Activated CD8-positive, alpha-beta memory T cell treated with anti-CD3 and anti-CD28 coated beads, Interleukin-2, amount 10 ng/mL, durations not matched to agents 7 days and 5 days (primary cell): ENCODE measurements at regions not wholly inside any gene's neighbourhood (a gene's known extent, or its start where the extent isn't known, plus 50 kb on each side); places are given as distances from the start of the nearest gene placed in this dataset.
A peak's percentile ranks its signal among the peaks of the same experiment; 100 is the strongest.

Experiments
- ATAC-seq: fragments of 150-1000 bp; cut with Tn5 transposase; one replicate; pipeline ENCODE4 v1.10.0; 2021; ENCODE audit warnings: moderate library complexity
- CTCF ChIA-PET: fragments of 350-600 bp; sonication (Branson Sonifier 250); formaldehyde crosslinking; loops from one replicate; lab custom pipeline; 2021; ENCODE audit warnings: antibody characterized with exemption; lab: Charles Lee
- DNase-seq: peaks from one replicate; pipeline ENCODE4 v3.0.0-alpha.2; 2020
- H3K27ac Mint-ChIP-seq: one replicate; pipeline ENCODE4 v1.8.0; 2021; ENCODE audit warnings: mild to moderate bottlenecking, mixed read lengths
- H3K27me3 Mint-ChIP-seq: one replicate; pipeline ENCODE4 v1.8.0; 2021; ENCODE audit warnings: mixed read lengths
- H3K36me3 Mint-ChIP-seq: one replicate; pipeline ENCODE4 v1.8.0; 2021; ENCODE audit warnings: mild to moderate bottlenecking, mixed read lengths
- H3K4me1 Mint-ChIP-seq: one replicate; pipeline ENCODE4 v1.8.0; 2021; ENCODE audit warnings: mixed read lengths
- H3K4me3 Mint-ChIP-seq: one replicate; pipeline ENCODE4 v1.8.0; 2021; ENCODE audit warnings: mild to moderate bottlenecking, moderate library complexity, mixed read lengths
- H3K9me3 Mint-ChIP-seq: one replicate; pipeline ENCODE4 v1.8.0; 2022; ENCODE audit warnings: low read depth, mixed read lengths

GRCh38 chr4:101599620-101600019 lies 190.9 kb upstream of the BANK1 start:
- Mint-ChIP-seq H3K36me3 (no peaks in the 10 kb centered on the region), H3K27me3 (no peaks in the 10 kb centered on the region), H3K4me1 (peaks cover 2% of the 10 kb centered on the region), H3K9me3 (no peaks in the 10 kb centered on the region), H3K27ac (no peak overlapping the region), H3K4me3 (no peak overlapping the region)
- CTCF ChIA-PET, result no interaction called here
- no peak for DNase-seq
- no peak for ATAC-seq

- no peak overlapping the region for H3K27ac Mint-ChIP-seq
- no peaks in the 10 kb centered on the region for H3K36me3 Mint-ChIP-seq
- peaks cover 2% of the 10 kb centered on the region for H3K4me1 Mint-ChIP-seq
- H3K4me3 Mint-ChIP-seq, result no peak overlapping the region
- DNase-seq, result no peak
- no peak for ATAC-seq
- no peaks in the 10 kb centered on the region for H3K9me3 Mint-ChIP-seq
- CTCF ChIA-PET, result interaction anchor here (0.7 to 1.7 kb wide), 10 partner anchors 16 to 591 kb away, joined by 3 to 8 read pairs (median 3); no protein-coding TSS in a partner anchor
- no peaks in the 10 kb centered on the region for H3K27me3 Mint-ChIP-seq
These were observed 193.6 kb upstream of the BANK1 start for GRCh38 chr4:101596781-101597552.

DNA sequence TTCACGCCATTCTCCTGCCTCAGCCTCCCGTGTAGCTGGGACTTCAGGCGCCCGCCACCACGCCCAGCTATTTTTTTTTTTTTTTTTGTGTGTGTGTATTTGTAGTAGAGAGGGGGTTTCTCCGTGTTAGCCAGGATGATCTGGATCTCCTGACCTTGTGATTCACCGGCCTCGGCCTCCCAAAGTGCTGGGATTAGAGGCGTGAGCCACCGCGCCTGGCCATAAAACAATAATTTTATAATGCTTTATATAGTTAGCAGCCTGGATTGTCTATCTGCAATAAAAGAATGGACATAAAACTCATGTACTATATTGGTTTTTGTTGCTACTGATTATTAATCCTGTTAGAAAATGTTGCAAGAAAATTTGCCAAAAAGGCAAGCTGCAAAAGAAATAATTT lies 195.9 kb upstream of the BANK1 start:
- no peak for ATAC-seq
- Mint-ChIP-seq H3K4me1 (peaks cover 2% of the 10 kb centered on the region), H3K4me3 (no peak overlapping the region), H3K27ac (no peak overlapping the region), H3K27me3 (no peaks in the 10 kb centered on the region), H3K9me3 (no peaks in the 10 kb centered on the region), H3K36me3 (no peaks in the 10 kb centered on the region)
- CTCF ChIA-PET, result no interaction called here
- DNase-seq, result no peak

- no peaks in the 10 kb centered on the region for H3K36me3 Mint-ChIP-seq
- H3K4me3 Mint-ChIP-seq, result no peak overlapping the region
- no peak for ATAC-seq
- H3K4me1 Mint-ChIP-seq, result peaks cover 2% of the 10 kb centered on the region
- no peaks in the 10 kb centered on the region for H3K9me3 Mint-ChIP-seq
- no peak overlapping the region for H3K27ac Mint-ChIP-seq
- CTCF ChIA-PET, result no interaction called here
- H3K27me3 Mint-ChIP-seq, result no peaks in the 10 kb centered on the region
- DNase-seq, result no peak
These were observed 196.9 kb upstream of the BANK1 start for GRCh38 chr4:101593666-101594065.

- Mint-ChIP-seq H3K27me3 (no peaks in the 10 kb centered on the region), H3K4me3 (no peak overlapping the region)
- CTCF ChIA-PET, result no interaction called here
These were observed 206.2 kb upstream of the BANK1 start for GRCh38 chr4:101584306-101584705.

DNA sequence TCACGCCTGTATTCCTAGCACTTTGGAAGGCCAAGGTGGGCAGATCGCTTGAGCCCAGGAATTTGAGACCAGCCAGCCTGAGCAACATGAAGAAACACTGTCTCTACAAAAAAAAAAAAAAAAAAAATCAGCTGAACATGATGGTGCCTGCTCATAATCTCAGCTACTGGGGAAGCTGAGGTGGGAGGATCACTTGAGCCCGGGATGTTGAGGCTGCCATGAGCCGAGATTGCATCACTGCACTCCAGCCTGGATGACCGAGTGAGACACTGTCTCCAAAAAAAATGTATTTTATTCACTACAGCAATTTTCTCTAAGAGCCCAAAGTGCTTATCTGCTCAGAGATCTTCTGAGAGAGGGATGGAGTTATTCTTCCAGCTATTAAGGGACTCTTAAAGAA lies 215.8 kb upstream of the PPP3CA start:
- no peaks in the 10 kb centered on the region for H3K9me3 Mint-ChIP-seq
- H3K27ac Mint-ChIP-seq, result no peak overlapping the region
- H3K27me3 Mint-ChIP-seq, result peaks cover 3% of the 10 kb centered on the region
- no peak overlapping the region for H3K4me3 Mint-ChIP-seq
- ATAC-seq, result no peak
- CTCF ChIA-PET, result no interaction called here
- H3K4me1 Mint-ChIP-seq, result no peaks in the 10 kb centered on the region
- peaks cover 3% of the 10 kb centered on the region for H3K36me3 Mint-ChIP-seq
- no peak for DNase-seq

More at GRCh38 chr4:101584306-101584705, 206.2 kb upstream of the BANK1 start:
- H3K9me3 Mint-ChIP-seq, result no peaks in the 10 kb centered on the region
- H3K27ac Mint-ChIP-seq, result no peak overlapping the region
- no peaks in the 10 kb centered on the region for H3K4me1 Mint-ChIP-seq
- no peak for DNase-seq
- ATAC-seq, result no peak
- peaks cover 3% of the 10 kb centered on the region for H3K36me3 Mint-ChIP-seq

DNA sequence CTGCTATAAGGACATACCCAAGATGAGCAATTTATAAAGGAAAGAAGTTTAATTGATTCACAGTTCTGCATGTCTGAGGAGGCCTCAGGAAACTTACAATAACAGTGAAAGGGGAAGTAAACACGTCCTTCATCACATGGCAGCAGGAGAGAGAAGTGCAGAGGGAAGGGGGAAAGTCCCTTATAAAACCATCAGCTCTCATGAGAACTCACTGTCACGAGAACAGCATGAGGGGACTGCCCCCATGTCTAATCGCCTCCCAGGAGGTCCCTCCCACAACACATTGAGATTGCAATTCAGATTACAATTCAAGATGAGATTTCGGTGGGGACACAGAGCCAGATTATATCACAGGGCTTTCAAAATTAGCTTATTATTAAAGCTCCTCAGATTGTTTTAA lies 209.5 kb upstream of the PPP3CA start:
- Mint-ChIP-seq H3K9me3 (peaks cover 10% of the 10 kb centered on the region), H3K36me3 (peaks cover 5% of the 10 kb centered on the region), H3K27me3 (peaks cover 3% of the 10 kb centered on the region), H3K4me1 (no peaks in the 10 kb centered on the region), H3K27ac (no peak overlapping the region), H3K4me3 (no peak overlapping the region)
- no peak for DNase-seq
- ATAC-seq, result no peak
- CTCF ChIA-PET, result no interaction called here

DNA sequence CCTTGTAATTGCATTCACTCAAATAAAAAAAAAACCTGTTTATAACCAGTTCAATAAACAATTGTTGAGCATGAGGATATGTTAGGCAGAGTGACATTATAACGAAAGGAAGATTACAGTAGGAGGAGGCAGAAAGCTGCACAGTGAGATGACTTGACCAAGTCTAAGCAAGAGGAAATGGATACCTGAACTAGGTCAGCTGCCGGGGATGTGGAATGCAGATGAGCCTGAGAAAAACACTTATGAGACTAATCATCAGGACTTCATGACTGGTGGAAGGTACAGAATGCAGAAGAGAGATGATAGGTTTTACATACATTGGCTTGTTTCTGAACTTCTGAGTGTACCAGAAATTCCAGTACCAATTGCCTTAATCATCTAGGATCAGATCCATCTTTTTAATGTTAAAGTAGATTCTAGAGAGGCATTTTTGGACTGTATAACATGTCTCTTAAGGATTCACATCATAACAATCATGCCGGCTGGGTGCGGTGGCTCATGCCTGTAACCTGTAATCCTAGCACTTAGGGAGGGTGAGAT lies 208.1 kb upstream of the PPP3CA start:
- peaks cover 7% of the 10 kb centered on the region for H3K36me3 Mint-ChIP-seq
- H3K4me1 Mint-ChIP-seq, result no peaks in the 10 kb centered on the region
- no peak for DNase-seq
- no peak overlapping the region for H3K27ac Mint-ChIP-seq
- H3K27me3 Mint-ChIP-seq, result no peaks in the 10 kb centered on the region
- H3K9me3 Mint-ChIP-seq, result peaks cover 10% of the 10 kb centered on the region
- CTCF ChIA-PET, result no interaction called here
- H3K4me3 Mint-ChIP-seq, result no peak overlapping the region
- ATAC-seq, result no peak

DNA sequence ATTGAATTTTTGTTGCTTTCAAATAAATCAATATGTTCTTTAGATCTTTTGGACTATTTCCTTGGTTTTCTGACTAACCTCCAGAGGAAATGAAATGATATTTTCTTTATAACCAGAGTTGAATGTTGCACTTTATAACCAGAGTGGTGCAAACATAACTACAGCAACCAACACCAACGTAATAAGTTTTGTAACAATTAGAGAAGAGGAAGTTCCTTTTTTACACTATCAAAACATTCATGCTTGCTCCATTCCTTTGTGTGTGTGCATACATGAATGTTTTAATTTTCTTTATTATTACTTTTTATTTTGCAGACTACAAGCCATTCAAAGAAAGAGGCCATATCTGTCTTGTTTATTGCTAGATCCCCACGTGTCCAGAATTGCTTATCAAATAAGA lies 193.0 kb upstream of the PPP3CA start:
- H3K27me3 Mint-ChIP-seq, result peaks cover 20% of the 10 kb centered on the region
- H3K9me3 Mint-ChIP-seq, result peaks cover 2% of the 10 kb centered on the region
- CTCF ChIA-PET, result no interaction called here
- H3K36me3 Mint-ChIP-seq, result no peaks in the 10 kb centered on the region
- no peak for ATAC-seq
- no peak overlapping the region for H3K4me3 Mint-ChIP-seq
- H3K27ac Mint-ChIP-seq, result no peak overlapping the region
- H3K4me1 Mint-ChIP-seq, result no peaks in the 10 kb centered on the region
- DNase-seq, result no peak

DNA sequence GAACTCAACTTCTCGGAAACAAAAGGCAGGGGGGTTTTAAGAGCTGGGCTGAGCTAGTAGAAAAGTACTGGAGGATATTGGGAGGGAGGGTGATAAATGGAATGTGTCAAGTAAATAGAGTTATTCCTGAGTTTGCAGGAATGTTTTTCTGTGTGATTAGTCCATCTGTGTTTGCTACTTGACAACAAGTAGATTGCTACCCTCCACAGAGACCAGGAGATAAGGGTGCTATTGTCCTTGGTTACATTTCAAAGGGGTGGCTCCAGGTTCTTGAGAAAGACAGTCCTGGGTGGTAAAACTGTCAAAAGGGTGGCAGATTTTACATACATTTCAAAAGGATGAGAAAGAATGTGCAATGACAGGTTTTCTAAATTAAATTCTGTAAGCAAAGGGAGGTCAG lies 181.2 kb upstream of the PPP3CA start:
- CTCF ChIA-PET, result no interaction called here
- Mint-ChIP-seq H3K27me3 (peaks cover 19% of the 10 kb centered on the region), H3K9me3 (no peaks in the 10 kb centered on the region), H3K4me3 (no peak overlapping the region), H3K4me1 (peaks cover 19% of the 10 kb centered on the region), H3K27ac (no peak overlapping the region), H3K36me3 (peaks cover 9% of the 10 kb centered on the region)
- DNase-seq (no peak), ATAC-seq (no peak)

GRCh38 chr4:101527188-101527587 lies 179.9 kb upstream of the PPP3CA start:
- Mint-ChIP-seq H3K27ac (peak overlapping the region; percentile 65), H3K4me1 (peaks cover 19% of the 10 kb centered on the region), H3K9me3 (no peaks in the 10 kb centered on the region), H3K4me3 (no peak overlapping the region), H3K36me3 (peaks cover 9% of the 10 kb centered on the region), H3K27me3 (peaks cover 19% of the 10 kb centered on the region)
- DNase-seq, result peak; percentile 85
- CTCF ChIA-PET, result interaction anchor here (1.1 to 2.3 kb wide), 2 partner anchors 180 to 358 kb away, joined by 3 to 8 read pairs; partner anchors contain the start of gene PPP3CA
- ATAC-seq, result peak; percentile 99

GRCh38 chr4:101515566-101515965 lies 168.2 kb upstream of the PPP3CA start:
- Mint-ChIP-seq H3K27ac (peak overlapping the region; percentile 56), H3K9me3 (peaks cover 2% of the 10 kb centered on the region), H3K4me1 (peaks cover 24% of the 10 kb centered on the region), H3K27me3 (no peaks in the 10 kb centered on the region), H3K36me3 (peaks cover 3% of the 10 kb centered on the region), H3K4me3 (no peak overlapping the region)
- CTCF ChIA-PET, result no interaction called here
- DNase-seq (no peak), ATAC-seq (no peak)

GRCh38 chr4:101515099-101515498 lies 167.8 kb upstream of the PPP3CA start:
- peaks cover 24% of the 10 kb centered on the region for H3K4me1 Mint-ChIP-seq
- H3K27me3 Mint-ChIP-seq, result no peaks in the 10 kb centered on the region
- no peak overlapping the region for H3K27ac Mint-ChIP-seq
- H3K4me3 Mint-ChIP-seq, result no peak overlapping the region
- DNase-seq, result no peak
- no peak for ATAC-seq
- H3K36me3 Mint-ChIP-seq, result peaks cover 3% of the 10 kb centered on the region
- H3K9me3 Mint-ChIP-seq, result peaks cover 2% of the 10 kb centered on the region
- CTCF ChIA-PET, result no interaction called here

GRCh38 chr4:101512416-101512815 lies 165.1 kb upstream of the PPP3CA start:
- no peak for ATAC-seq
- Mint-ChIP-seq H3K36me3 (peaks cover 3% of the 10 kb centered on the region), H3K4me1 (peaks cover 24% of the 10 kb centered on the region), H3K27me3 (no peaks in the 10 kb centered on the region), H3K27ac (no peak overlapping the region), H3K9me3 (peaks cover 2% of the 10 kb centered on the region), H3K4me3 (no peak overlapping the region)
- no peak for DNase-seq
- CTCF ChIA-PET, result no interaction called here
